HG02938 (cell line): ENCODE measurements at regions not wholly inside any gene's neighbourhood (a gene's known extent, or its start where the extent isn't known, plus 50 kb on each side); places are given as distances from the start of the nearest gene placed in this dataset.
"Not testable (repeated sequence)": the region's sequence is repeated elsewhere in the genome, so short reads cannot be mapped to it uniquely, and the experiment has no call there.

Experiments used
- ATAC-seq: cut with Tn5 transposase; IDR thresholded peaks from one replicate; pipeline ENCODE4 v1.9.1; 2021; ENCODE audit warnings: mild to moderate bottlenecking, moderate library complexity; ENCODE audit not compliant: unreplicated experiment

DNA sequence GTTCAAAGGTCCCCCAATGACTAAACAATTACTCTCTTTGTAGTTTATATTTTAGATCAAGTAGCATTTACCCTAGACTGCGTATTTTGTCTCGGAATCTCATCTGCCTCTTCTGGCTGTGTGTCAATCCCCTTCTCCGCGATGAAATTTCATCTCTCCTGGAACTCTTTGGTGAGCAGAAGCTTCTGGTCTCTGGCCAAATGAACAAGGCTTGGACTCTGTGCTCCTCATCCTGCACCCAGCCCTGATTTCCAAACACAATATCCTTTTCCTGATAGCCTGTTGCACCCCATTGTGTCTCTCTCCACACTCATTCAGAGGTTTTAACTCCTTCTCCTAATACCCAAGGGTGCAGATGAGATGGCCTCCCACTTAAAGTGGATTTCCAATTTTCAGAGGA is 609.4 kb upstream of the CDH5 start:
- no peak for ATAC-seq

DNA sequence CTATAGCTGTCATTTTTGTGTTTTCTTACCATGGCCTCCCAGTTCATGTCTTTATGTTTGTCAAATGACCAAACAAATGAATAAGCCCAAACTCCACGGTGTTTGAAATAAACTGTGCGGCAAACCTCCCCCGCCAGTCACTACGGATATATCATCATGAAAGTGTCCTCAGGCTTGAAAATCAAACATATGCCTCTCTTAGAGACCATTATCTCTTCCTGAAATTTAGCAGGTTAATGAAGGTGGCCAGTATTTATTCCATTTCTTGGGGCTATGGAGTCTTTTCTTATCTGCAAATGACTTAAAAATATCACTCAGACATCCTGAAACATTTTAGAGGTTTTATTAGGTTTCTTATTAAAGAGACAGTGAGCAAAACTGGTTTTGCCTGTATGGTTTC is 610.3 kb upstream of the CDH5 start:
- ATAC-seq = no peak

GRCh38 chr16:65754820-65755691 is 611.4 kb upstream of the CDH5 start:
- ATAC-seq = no peak

GRCh38 chr16:65752522-65752844 is 614.0 kb upstream of the CDH5 start:
- no peak for ATAC-seq

- ATAC-seq = no peak
These were observed 614.6 kb upstream of the CDH5 start for GRCh38 chr16:65751622-65752521.

DNA sequence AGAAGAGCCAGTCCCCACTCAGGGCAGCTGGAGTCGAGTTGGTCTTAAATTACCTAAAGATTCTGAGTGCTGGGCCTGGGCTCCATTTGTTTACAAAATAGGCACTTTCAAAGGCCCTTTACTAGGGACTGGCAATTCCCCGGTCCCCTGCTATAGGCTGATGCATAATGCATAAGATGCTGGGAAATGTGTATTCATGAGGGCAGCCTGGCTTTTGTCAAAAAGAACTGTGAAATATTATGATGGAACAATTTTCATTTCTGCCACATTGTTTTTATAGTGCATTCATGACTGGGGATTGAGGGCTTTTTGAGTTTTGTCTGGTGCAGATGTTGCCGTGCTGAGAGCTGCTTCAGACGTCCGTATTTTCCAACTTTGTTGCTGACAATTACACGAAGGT is 617.0 kb upstream of the CDH5 start:
- no peak for ATAC-seq

- no peak for ATAC-seq
These were observed 619.5 kb upstream of the CDH5 start for GRCh38 chr16:65746941-65747340.

DNA sequence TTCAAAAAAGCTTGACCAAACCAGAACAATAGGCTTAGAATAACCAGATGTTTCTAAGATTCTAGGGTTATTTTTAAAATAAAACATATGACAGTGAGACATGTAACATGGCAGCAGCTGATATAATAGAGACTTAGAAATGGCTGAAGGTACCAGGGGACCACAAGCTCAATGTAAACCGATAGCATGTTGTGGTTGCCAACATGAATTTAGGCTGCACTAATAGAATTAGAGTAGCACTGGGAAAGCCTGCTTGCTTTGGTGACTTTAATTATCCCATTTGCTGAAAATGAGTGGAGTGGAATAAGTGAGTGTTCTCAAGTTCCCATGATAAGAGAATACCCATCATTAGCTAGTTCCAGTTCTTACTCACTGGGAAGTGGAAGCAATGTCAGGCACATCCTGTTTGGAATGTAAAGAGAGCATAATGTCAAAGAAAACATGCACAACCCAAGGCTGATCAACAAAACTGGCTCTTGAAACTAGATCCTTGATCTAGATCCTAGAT is 621.2 kb upstream of the CDH5 start:
- ATAC-seq = no peak

GRCh38 chr16:65744401-65744800 is 622.1 kb upstream of the CDH5 start:
- ATAC-seq = no peak

DNA sequence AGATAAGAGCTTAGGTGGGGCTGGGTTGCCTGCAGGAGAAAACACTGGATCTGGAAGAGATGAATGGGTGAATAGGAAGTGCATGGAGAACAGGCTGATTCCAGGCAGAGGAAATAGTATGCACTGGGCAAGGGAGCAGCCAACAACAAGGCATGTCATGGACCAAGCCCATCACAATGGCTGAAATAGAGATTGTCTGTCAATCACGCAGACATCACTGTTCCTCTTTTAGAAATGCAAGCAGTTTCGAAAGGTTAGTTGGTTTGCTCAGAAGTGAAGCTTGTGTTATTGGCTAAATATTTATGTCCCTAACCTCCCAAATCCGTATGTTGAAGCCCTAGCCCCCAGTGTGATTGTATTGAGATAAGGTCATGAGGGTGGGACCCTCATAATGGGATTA is 621.7 kb upstream of the CDH11 start:
- ATAC-seq = no peak

DNA sequence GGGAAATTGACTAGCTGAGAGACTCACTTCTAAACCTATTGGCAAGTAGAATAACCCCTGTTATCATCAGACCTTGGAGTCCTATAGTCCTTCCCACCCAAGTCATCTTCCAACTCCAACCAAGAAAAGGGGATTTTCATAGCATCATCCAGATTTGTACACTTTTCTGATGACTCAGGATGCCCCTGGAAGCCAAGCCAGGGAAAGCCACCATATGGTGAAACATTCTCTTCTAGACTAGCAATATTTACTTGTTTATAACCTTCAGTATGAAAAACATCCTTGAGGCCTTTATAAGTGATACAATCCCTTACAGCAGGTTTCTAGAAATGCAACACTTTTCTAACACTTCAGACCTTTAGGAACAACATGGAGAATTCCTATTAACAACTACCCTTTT is 618.8 kb upstream of the CDH11 start:
- no peak for ATAC-seq

GRCh38 chr16:65739518-65739917 is 617.7 kb upstream of the CDH11 start:
- no peak for ATAC-seq

- no peak for ATAC-seq
These were observed 616.0 kb upstream of the CDH11 start for GRCh38 chr16:65737831-65738230.

GRCh38 chr16:65735615-65736014 is 613.8 kb upstream of the CDH11 start:
- not testable (repeated sequence) for ATAC-seq

GRCh38 chr16:65733721-65734120 is 611.9 kb upstream of the CDH11 start:
- no peak for ATAC-seq

DNA sequence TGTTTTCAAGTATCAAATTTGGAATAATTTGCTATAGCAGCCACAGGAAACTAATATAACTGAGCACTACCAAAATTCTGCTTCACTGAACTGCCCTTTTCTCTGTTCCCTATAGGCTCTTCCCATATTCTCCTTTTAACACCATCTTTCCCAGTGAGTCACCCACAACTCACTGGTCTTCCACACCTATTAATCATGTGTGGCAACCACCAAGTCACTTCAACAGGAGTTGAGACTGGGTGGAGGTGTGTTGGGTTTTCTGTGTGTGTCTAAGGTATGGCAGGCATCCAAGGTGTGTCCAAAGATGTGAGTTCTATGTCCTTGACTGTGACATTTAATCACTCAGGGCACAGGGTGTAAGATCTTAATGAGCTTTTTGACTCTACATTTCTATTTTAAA is 610.0 kb upstream of the CDH11 start:
- no peak for ATAC-seq

DNA sequence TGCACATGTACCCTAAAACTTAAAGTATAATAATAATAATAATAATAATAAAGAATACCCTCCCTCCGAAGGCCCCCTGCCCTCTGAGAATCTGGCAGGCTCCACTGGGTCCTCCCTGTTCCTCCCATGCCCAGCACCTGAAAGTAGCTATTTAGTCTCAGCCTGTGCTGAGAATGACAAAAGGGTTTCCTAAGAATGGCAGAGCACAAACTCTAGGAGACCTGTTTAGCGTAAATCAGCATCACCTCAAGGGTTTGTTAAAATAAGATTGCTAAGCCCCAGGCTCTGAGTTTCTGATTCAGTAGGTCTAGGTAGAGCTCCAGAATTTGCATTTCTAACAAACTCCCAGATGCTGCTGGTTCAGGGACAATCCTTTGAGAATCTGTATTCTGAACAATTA is 606.8 kb upstream of the CDH11 start:
- ATAC-seq = no peak

DNA sequence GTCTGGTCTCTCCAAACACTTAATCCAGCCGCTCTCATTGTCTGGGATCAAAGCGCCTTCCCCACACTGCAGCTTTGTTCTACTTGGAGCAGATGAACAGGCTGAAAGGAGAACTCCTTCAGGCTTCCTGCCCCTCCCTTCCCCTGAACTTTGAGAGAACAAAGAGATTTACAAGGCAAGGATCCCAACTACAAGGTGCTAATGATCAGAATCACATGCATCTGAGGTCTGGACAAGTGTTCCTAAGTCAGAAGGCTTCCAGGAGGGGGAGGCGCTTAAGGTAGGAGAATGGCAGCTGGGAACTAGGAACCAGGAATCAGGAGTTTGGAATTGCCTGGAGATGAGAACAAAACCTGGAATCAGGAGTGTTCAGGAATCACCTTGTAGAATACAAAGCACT is 606.3 kb upstream of the CDH11 start:
- no peak for ATAC-seq

DNA sequence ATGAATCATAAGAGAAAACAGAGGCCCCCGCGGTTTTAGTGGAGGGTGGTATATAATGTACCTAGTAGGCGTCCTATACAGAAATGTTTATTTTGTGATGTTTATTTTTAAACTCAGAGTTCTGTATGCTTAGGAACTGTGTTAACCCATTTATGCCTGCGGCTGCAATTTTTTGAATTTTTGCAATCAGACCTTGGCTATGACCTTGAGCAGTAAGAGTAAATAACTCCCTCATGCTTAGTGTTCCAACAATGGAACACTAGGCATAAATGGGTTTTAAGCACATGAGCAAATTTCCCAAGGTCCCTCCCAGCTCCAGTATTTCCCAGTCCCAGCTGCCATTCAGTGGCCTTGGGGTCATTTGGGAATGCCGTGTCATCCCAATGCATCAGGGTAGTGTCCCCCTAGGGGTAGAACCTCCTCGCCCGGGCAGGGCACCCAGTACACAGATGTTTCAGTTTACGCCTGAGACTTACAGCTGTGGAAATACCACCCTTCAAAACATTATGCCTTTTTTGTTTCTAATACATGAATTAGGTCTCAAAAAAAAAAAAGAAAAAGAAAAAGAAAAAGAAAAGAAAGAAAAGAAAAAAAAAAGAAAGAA is 605.8 kb upstream of the CDH11 start:
- ATAC-seq = no peak

GRCh38 chr16:65725156-65725845 is 603.4 kb upstream of the CDH11 start:
- ATAC-seq = no peak

GRCh38 chr16:65722429-65722828 is 600.6 kb upstream of the CDH11 start:
- no peak for ATAC-seq
